Muscle of leg (tissue), 3 donors: ENCODE measurements at regions not wholly inside any gene's neighbourhood (a gene's known extent, or its start where the extent isn't known, plus 50 kb on each side); places are given as distances from the start of the nearest gene placed in this dataset.
A peak's percentile ranks its signal among the peaks of the same experiment; 100 is the strongest.

Source experiments
- DNase-seq: peaks from one replicate; pipeline ENCODE4 v3.0.0; 2013
- H3K27ac ChIP-seq: one replicate; pipeline ENCODE4 v1.5.1; 2013; ENCODE audit warnings: mild to moderate bottlenecking, low read length, control low read depth
- H3K27me3 ChIP-seq: one replicate; pipeline ENCODE4 v1.6.1; 2013; ENCODE audit warnings: low read length; ENCODE audit not compliant: control insufficient read depth, insufficient read depth
- H3K36me3 ChIP-seq: one replicate; pipeline ENCODE4 v1.6.1; 2013; ENCODE audit warnings: low read length; ENCODE audit not compliant: control insufficient read depth, insufficient read depth
- H3K4me1 ChIP-seq: one replicate; pipeline ENCODE4 v1.6.1; 2013; ENCODE audit warnings: low read length; ENCODE audit not compliant: control insufficient read depth, insufficient read depth
- H3K4me3 ChIP-seq: one replicate; pipeline ENCODE4 v1.5.1; 2013; ENCODE audit warnings: low read length, control low read depth
- H3K9me3 ChIP-seq: replicated peaks from 2 replicates; pipeline ENCODE4 v1.6.1; 2013; ENCODE audit warnings: low read depth, low read length; ENCODE audit not compliant: control insufficient read depth
- WGBS: methylation state at CpG from one replicate; pipeline ENCODE4 v1.1.5; 2013; ENCODE audit warnings: missing lambda C conversion rate; ENCODE audit not compliant: insufficient coverage; 5-methylcytosine and 5-hydroxymethylcytosine counted together

DNA sequence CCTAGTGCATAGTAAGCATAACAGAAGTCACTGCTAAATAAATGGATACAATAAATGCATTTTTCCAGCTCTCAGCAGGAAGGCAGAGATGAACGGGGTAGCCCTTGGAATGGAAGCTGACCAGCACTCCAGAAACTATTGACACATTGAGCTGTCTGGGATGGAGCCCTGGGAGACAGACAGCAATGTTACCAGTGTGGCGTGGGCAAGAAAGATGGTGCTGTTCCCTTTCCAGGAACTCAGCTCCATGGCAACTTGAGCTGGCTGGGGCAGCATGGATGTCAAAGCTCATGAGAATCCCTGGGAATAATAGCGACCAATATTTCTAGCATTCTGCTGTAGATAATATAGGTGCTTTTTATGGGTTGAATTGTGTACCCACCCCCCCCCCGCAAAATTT lies 104.3 kb upstream of the PTPRT start:
- H3K4me1 ChIP-seq, result no peaks in the 10 kb centered on the region
- no peak overlapping the region for H3K4me3 ChIP-seq
- H3K27me3 ChIP-seq, result no peaks in the 10 kb centered on the region
- DNase-seq, result no peak
- 75% methylated on average over 2 of the region's 4 CpGs for WGBS
- no peaks in the 10 kb centered on the region for H3K36me3 ChIP-seq
- no peaks in the 10 kb centered on the region for H3K9me3 ChIP-seq
- H3K27ac ChIP-seq, result no peak overlapping the region

- DNase-seq, result no peak
- no peaks in the 10 kb centered on the region for H3K27me3 ChIP-seq
- 79% methylated on average over 7 of the region's 11 CpGs for WGBS
- no peaks in the 10 kb centered on the region for H3K9me3 ChIP-seq
- no peak overlapping the region for H3K27ac ChIP-seq
- H3K4me1 ChIP-seq, result no peaks in the 10 kb centered on the region
- H3K4me3 ChIP-seq, result no peak overlapping the region
- no peaks in the 10 kb centered on the region for H3K36me3 ChIP-seq
Observed at GRCh38 chr20:43293068-43293786, 103.5 kb upstream of the PTPRT start.

GRCh38 chr20:43292222-43292621 lies 102.5 kb upstream of the PTPRT start:
- 100% methylated on average over 1 of the region's 3 CpGs for WGBS
- no peak for DNase-seq
- no peaks in the 10 kb centered on the region for H3K9me3 ChIP-seq
- no peak overlapping the region for H3K27ac ChIP-seq
- no peaks in the 10 kb centered on the region for H3K27me3 ChIP-seq
- H3K4me1 ChIP-seq, result no peaks in the 10 kb centered on the region
- no peaks in the 10 kb centered on the region for H3K36me3 ChIP-seq
- H3K4me3 ChIP-seq, result no peak overlapping the region

DNA sequence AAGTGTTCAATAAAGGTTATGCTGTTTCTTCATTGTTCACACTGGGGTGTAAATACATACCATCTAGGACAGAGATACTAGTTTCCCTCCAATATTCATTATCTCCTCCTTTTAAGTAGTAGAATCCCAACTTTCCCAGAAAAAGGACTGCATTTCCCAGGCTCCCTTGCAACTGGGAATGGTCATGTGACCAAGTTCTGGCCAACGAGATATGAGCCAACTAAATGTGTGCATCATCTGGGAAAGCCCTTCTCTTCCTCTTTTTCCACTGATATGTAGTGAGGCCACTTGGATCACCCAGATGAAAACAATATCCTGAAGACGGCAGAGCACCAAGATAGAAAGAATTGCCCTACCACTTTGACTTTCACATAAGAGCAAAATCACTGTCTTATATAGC lies 97.9 kb upstream of the PTPRT start:
- peak; percentile 1 for DNase-seq
- H3K27me3 ChIP-seq, result no peaks in the 10 kb centered on the region
- no peaks in the 10 kb centered on the region for H3K4me1 ChIP-seq
- no CpG with 5 or more reads among the region's 2 CpGs for WGBS
- no peaks in the 10 kb centered on the region for H3K9me3 ChIP-seq
- no peak overlapping the region for H3K27ac ChIP-seq
- H3K36me3 ChIP-seq, result no peaks in the 10 kb centered on the region
- no peak overlapping the region for H3K4me3 ChIP-seq

- DNase-seq, result no peak
- H3K36me3 ChIP-seq, result no peaks in the 10 kb centered on the region
- WGBS, result 67% methylated on average over 1 of the region's 3 CpGs
- no peaks in the 10 kb centered on the region for H3K9me3 ChIP-seq
- no peaks in the 10 kb centered on the region for H3K27me3 ChIP-seq
- H3K4me1 ChIP-seq, result no peaks in the 10 kb centered on the region
- H3K27ac ChIP-seq, result no peak overlapping the region
- no peak overlapping the region for H3K4me3 ChIP-seq
Observed at GRCh38 chr20:43285170-43285569, 95.5 kb upstream of the PTPRT start.

DNA sequence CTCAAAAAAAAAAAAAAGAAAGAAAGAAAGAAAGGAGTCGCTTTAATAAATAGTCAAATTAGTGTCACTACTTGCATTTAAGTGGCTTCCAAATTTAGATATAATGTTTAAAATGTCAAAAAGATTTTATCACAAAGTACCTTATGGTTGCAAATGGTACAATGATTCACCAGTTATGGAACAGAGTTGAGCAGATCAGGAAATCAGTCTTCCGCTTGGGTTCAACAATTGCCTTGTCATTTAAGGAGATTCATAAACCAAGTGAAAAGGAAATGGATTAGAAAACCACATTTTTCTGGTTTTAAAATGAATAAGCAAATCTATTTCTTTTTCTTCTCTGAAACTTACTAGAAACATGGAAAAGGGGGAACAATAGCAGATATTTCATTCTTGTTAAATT lies 94.8 kb upstream of the PTPRT start:
- Histone ChIP-seq H3K9me3 (no peaks in the 10 kb centered on the region), H3K27me3 (no peaks in the 10 kb centered on the region), H3K4me1 (no peaks in the 10 kb centered on the region), H3K4me3 (no peak overlapping the region), H3K27ac (no peak overlapping the region), H3K36me3 (no peaks in the 10 kb centered on the region)
- DNase-seq, result no peak
- no CpG with 5 or more reads among the region's 2 CpGs for WGBS

GRCh38 chr20:43283126-43283525 lies 93.4 kb upstream of the PTPRT start:
- Histone ChIP-seq H3K4me1 (no peaks in the 10 kb centered on the region), H3K36me3 (no peaks in the 10 kb centered on the region), H3K4me3 (no peak overlapping the region), H3K27me3 (no peaks in the 10 kb centered on the region), H3K27ac (no peak overlapping the region), H3K9me3 (no peaks in the 10 kb centered on the region)
- WGBS, result 69% methylated on average over 2 of the region's 2 CpGs
- DNase-seq, result no peak

- 67% methylated on average over 1 of the region's 5 CpGs for WGBS
- H3K36me3 ChIP-seq, result no peaks in the 10 kb centered on the region
- no peaks in the 10 kb centered on the region for H3K9me3 ChIP-seq
- no peaks in the 10 kb centered on the region for H3K4me1 ChIP-seq
- no peak overlapping the region for H3K4me3 ChIP-seq
- H3K27me3 ChIP-seq, result no peaks in the 10 kb centered on the region
- H3K27ac ChIP-seq, result no peak overlapping the region
- no peak for DNase-seq
Observed at GRCh38 chr20:43271980-43272379, 82.3 kb upstream of the PTPRT start.

- H3K9me3 ChIP-seq, result no peaks in the 10 kb centered on the region
- no peaks in the 10 kb centered on the region for H3K36me3 ChIP-seq
- WGBS, result 75% methylated on average over 1 of the region's 2 CpGs
- no peak for DNase-seq
- no peak overlapping the region for H3K27ac ChIP-seq
- no peaks in the 10 kb centered on the region for H3K4me1 ChIP-seq
- H3K27me3 ChIP-seq, result no peaks in the 10 kb centered on the region
- H3K4me3 ChIP-seq, result no peak overlapping the region
Observed at GRCh38 chr20:43265449-43265848, 75.7 kb upstream of the PTPRT start.

DNA sequence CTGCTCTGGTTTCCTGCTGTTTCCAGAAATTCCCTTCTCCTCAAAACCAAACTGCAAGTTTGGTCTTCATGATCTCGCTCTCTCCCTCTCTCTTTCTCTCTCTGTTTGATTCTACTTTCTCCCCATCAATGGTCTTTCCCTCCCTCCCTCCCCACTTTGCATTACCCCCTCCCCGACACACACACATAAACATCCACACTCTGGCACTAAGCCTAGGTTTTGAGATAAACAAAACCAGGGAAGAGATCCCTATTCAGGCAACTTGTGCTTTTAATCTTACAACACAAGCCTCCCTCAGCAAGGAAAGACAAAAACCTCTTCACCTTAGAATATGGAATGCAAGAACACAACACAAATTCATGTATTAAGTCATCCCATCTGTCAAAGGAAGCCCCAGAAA lies 73.5 kb upstream of the PTPRT start:
- WGBS, result 50% methylated on average over 2 of the region's 2 CpGs
- no peaks in the 10 kb centered on the region for H3K4me1 ChIP-seq
- no peaks in the 10 kb centered on the region for H3K36me3 ChIP-seq
- DNase-seq, result no peak
- no peaks in the 10 kb centered on the region for H3K9me3 ChIP-seq
- H3K27ac ChIP-seq, result no peak overlapping the region
- H3K4me3 ChIP-seq, result no peak overlapping the region
- no peaks in the 10 kb centered on the region for H3K27me3 ChIP-seq

DNA sequence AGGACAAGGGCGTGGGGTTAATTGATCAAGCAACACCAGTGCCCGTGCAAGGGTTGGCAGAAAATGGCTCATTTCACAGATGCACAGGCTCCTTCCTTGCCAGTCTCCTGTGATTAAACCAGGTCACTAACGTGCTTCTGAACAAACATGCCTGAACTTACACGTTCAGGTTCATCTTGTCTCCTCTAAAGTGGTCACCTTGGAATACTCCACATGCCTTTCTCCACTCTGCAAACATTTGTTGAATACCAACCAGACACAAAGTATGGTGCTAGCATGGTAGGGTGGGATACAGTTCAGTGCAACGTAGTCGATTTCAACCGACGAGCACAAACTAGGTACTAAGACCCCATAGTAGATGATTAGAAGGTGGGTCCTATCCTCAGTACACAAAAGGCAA lies 72.6 kb upstream of the PTPRT start:
- Histone ChIP-seq H3K4me3 (no peak overlapping the region), H3K4me1 (no peaks in the 10 kb centered on the region), H3K36me3 (no peaks in the 10 kb centered on the region), H3K27me3 (no peaks in the 10 kb centered on the region), H3K9me3 (no peaks in the 10 kb centered on the region), H3K27ac (no peak overlapping the region)
- 81% methylated on average over 4 of the region's 8 CpGs for WGBS
- DNase-seq, result no peak
